ENCODE measurements at regions not wholly inside any gene's neighbourhood (a gene's known extent, or its start where the extent isn't known, plus 50 kb on each side); places are given as distances from the start of the nearest gene placed in this dataset.

- TF ChIP-seq CTCF (IDR thresholded peaks at IDR 0.05) = no peak
- no peak for TF ChIP-seq POLR2AphosphoS5 (IDR thresholded peaks at IDR 0.05; ENCODE audit: low read depth, low read length)
These were observed 255.2 kb downstream of the TMEM167A start for GRCh38 chr5:82821846-82822633.
